H1 (cell line): ENCODE measurements at regions not wholly inside any gene's neighbourhood (a gene's known extent, or its start where the extent isn't known, plus 50 kb on each side); places are given as distances from the start of the nearest gene placed in this dataset.

Experiments
- CTCF ChIA-PET: fragments of 300-600 bp; sonication (Branson Sonifier 250); formaldehyde crosslinking; loops from one replicate; lab custom pipeline; 2021; ENCODE audit not compliant: partially characterized antibody; lab: Charles Lee
- POLR2A ChIA-PET: fragments of 300-600 bp; sonication (Branson Sonifier 250); formaldehyde crosslinking; loops from one replicate; lab custom pipeline; 2021; ENCODE audit warnings: inconsistent platforms; ENCODE audit not compliant: partially characterized antibody; lab: Charles Lee
- DNase-seq, 2 experiments: peaks; one replicate each; pipeline versions ENCODE4 v3.0.0 to v3.0.0-alpha.2; 2010 to 2022; ENCODE audit warnings: low spot score in 2 of 2, low read depth in 1 of 2, mixed read lengths in 1 of 2
- FAIRE-seq: peaks from 2 replicates; lab custom pipeline; 2011; peaks lifted over from hg19 to GRCh38; lab: Jason Lieb, UNC
- H2AFZ ChIP-seq: 2 replicates; pipeline ENCODE4 v1.8.1; 2012; ENCODE audit warnings: low read length, inconsistent platforms
- H2AK5ac ChIP-seq: 2 replicates; pipeline ENCODE4 v1.6.1; 2013; ENCODE audit warnings: low read depth, low read length
- H2BK120ac ChIP-seq: replicated peaks from 2 replicates; pipeline ENCODE3; 2013; ENCODE audit warnings: low read depth, low read length, inconsistent platforms
- H2BK12ac ChIP-seq: 2 replicates; pipeline ENCODE4 v1.6.1; 2013; ENCODE audit warnings: low read depth, low read length
- H2BK15ac ChIP-seq: 2 replicates; pipeline ENCODE4 v1.6.1; 2013; ENCODE audit warnings: low read length
- H2BK20ac ChIP-seq: 2 replicates; pipeline ENCODE4 v1.6.1; 2013; ENCODE audit warnings: low read length
- H2BK5ac ChIP-seq: 2 replicates; pipeline ENCODE4 v1.6.1; 2013; ENCODE audit warnings: low read depth, low read length
- H3K14ac ChIP-seq: 2 replicates; pipeline ENCODE4 v1.6.1; 2013; ENCODE audit warnings: inconsistent platforms; ENCODE audit not compliant: insufficient read length
- H3K18ac ChIP-seq: 2 replicates; pipeline ENCODE4 v1.6.1; 2013; ENCODE audit warnings: low read length; ENCODE audit errors: extremely low read depth
- H3K23ac ChIP-seq: 2 replicates; pipeline ENCODE4 v1.6.1; 2013; ENCODE audit warnings: inconsistent platforms; ENCODE audit not compliant: insufficient read length
- H3K23me2 ChIP-seq: 2 replicates; pipeline ENCODE4 v1.6.1; 2013; ENCODE audit warnings: low read depth, low read length
- H3K27ac ChIP-seq: 2 replicates; pipeline ENCODE4 v1.6.1; 2011; ENCODE audit warnings: low read depth, low read length, inconsistent platforms
- H3K27me3 ChIP-seq, 4 experiments: replicated peaks in 1 of 4; 1 replicate in 1 of 4; 2 replicates in 3 of 4; pipeline versions ENCODE4 v1.6.1 to v1.8.1; 2011 to 2013; ENCODE audit warnings: low read length in 3 of 4, mild to moderate bottlenecking in 3 of 4, inconsistent platforms in 2 of 4, mixed read lengths in 2 of 4, moderate library complexity in 1 of 4; ENCODE audit not compliant: control insufficient read depth in 3 of 4, insufficient read depth in 3 of 4; ENCODE audit errors: extremely low read depth in 1 of 4
- H3K36me3 ChIP-seq, 4 experiments: 2 replicates each; pipeline versions ENCODE4 v1.6.1 to v1.8.1; 2011 to 2013; ENCODE audit warnings: mild to moderate bottlenecking in 4 of 4, low read length in 3 of 4, moderate library complexity in 2 of 4, control low read depth in 1 of 4, inconsistent platforms in 1 of 4; ENCODE audit not compliant: insufficient read depth in 4 of 4, control insufficient read depth in 2 of 4
- H3K4ac ChIP-seq: replicated peaks from 2 replicates; pipeline ENCODE3; 2013; ENCODE audit warnings: low read length, low read depth, mixed read lengths, inconsistent platforms; ENCODE audit not compliant: insufficient read length
- H3K4me1 ChIP-seq, 4 experiments: replicated peaks in 1 of 4; 1 replicate in 1 of 4; 2 replicates in 3 of 4; pipeline versions ENCODE4 v1.6.1 to v1.8.1; 2011 to 2013; ENCODE audit warnings: low read length in 3 of 4, inconsistent platforms in 2 of 4, mixed read lengths in 1 of 4; ENCODE audit not compliant: insufficient read depth in 4 of 4, control insufficient read depth in 3 of 4
- H3K4me2 ChIP-seq, 2 experiments: 2 replicates each; pipeline versions ENCODE4 v1.6.1 to v1.8.1; 2011 to 2013; ENCODE audit warnings: low read depth in 2 of 2, low read length in 2 of 2, control low read depth in 1 of 2, inconsistent platforms in 1 of 2, mild to moderate bottlenecking in 1 of 2; ENCODE audit not compliant: insufficient read depth in 1 of 2
- H3K4me3 ChIP-seq, 4 experiments: fragments of 200-600, 300-600 bp in 1 of 4; sonication (generic), shearing (Covaris generic), sonication (Bioruptor Twin) in 1 of 4; 2 replicates each; pipeline versions ENCODE4 v1.5.1 to v1.8.1; 2011 to 2016; ENCODE audit warnings: low read length in 4 of 4, low read depth in 3 of 4, control low read depth in 2 of 4, inconsistent platforms in 2 of 4, mild to moderate bottlenecking in 2 of 4, mixed read lengths in 1 of 4, moderate library complexity in 1 of 4; ENCODE audit not compliant: insufficient read depth in 2 of 4; ENCODE audit errors: extremely low read depth in 1 of 4
- H3K56ac ChIP-seq: replicated peaks from 2 replicates; pipeline ENCODE3; 2013; ENCODE audit warnings: low read depth, mild to moderate bottlenecking, mixed read lengths, low read length, inconsistent platforms; ENCODE audit not compliant: insufficient read length
- H3K79me1 ChIP-seq: 2 replicates; pipeline ENCODE4 v1.6.1; 2013; ENCODE audit warnings: low read depth, low read length, control low read depth
- H3K79me2 ChIP-seq, 2 experiments: 2 replicates each; pipeline versions ENCODE4 v1.6.1 to v1.8.1; 2012 to 2013; ENCODE audit warnings: low read length in 2 of 2, mild to moderate bottlenecking in 2 of 2, inconsistent platforms in 1 of 2; ENCODE audit not compliant: insufficient read depth in 2 of 2, control insufficient read depth in 1 of 2
- H3K9ac ChIP-seq, 4 experiments: replicated peaks in 1 of 4; 1 replicate in 1 of 4; 2 replicates in 3 of 4; pipeline versions ENCODE4 v1.6.1 to v1.8.1; 2011 to 2013; ENCODE audit warnings: low read depth in 3 of 4, low read length in 3 of 4, control low read depth in 2 of 4, mild to moderate bottlenecking in 2 of 4, moderate library complexity in 2 of 4, inconsistent platforms in 1 of 4; ENCODE audit errors: extremely low read depth in 1 of 4
- H3K9me3 ChIP-seq, 2 experiments: 2 replicates each; pipeline versions ENCODE4 v1.6.1 to v1.8.1; 2012 to 2013; ENCODE audit warnings: mild to moderate bottlenecking in 2 of 2, moderate library complexity in 2 of 2, control low read depth in 1 of 2, inconsistent platforms in 1 of 2, low read depth in 1 of 2, low read length in 1 of 2, mixed read lengths in 1 of 2; ENCODE audit not compliant: insufficient read depth in 2 of 2
- H4K20me1 ChIP-seq, 2 experiments: replicated peaks in 1 of 2; 2 replicates each; pipeline versions ENCODE3 to v1.8.1; 2011 to 2013; ENCODE audit warnings: inconsistent platforms in 2 of 2, low read length in 2 of 2, mild to moderate bottlenecking in 1 of 2; ENCODE audit not compliant: insufficient read depth in 2 of 2, control insufficient read depth in 1 of 2
- H4K5ac ChIP-seq: 2 replicates; pipeline ENCODE4 v1.6.1; 2013; ENCODE audit warnings: low read length, low read depth, mixed read lengths, inconsistent platforms; ENCODE audit not compliant: insufficient read length
- H4K8ac ChIP-seq: 2 replicates; pipeline ENCODE4 v1.8.0; 2013; ENCODE audit warnings: mild to moderate bottlenecking, moderate library complexity, low read length, inconsistent platforms; ENCODE audit not compliant: insufficient read depth; ENCODE audit errors: extremely low read depth
- H4K91ac ChIP-seq: replicated peaks from 2 replicates; pipeline ENCODE3; 2013; ENCODE audit warnings: low read length, mixed read lengths, inconsistent platforms; ENCODE audit not compliant: insufficient read length
- CREB1 ChIP-seq: IDR thresholded peaks from 2 replicates; pipeline ENCODE4 v1.6.1; 2012; ENCODE audit warnings: inconsistent platforms
- HDAC6 ChIP-seq: IDR thresholded peaks from one replicate; pipeline ENCODE4 v1.7.1; 2012; ENCODE audit warnings: low read depth, mild to moderate bottlenecking, inconsistent platforms, low read length, moderate library complexity
- KDM5A ChIP-seq: fragments of 200-600 bp; IDR thresholded peaks from 2 replicates; pipeline ENCODE4 v1.7.1; 2012; ENCODE audit warnings: mild to moderate bottlenecking, low read length, inconsistent platforms, mixed read lengths
- NRF1 ChIP-seq: IDR thresholded peaks from 2 replicates; pipeline ENCODE4 v1.6.1; 2011; ENCODE audit warnings: mild to moderate bottlenecking, low read depth, low read length, improper control_type of control experiment
- POLR2AphosphoS5 ChIP-seq: IDR thresholded peaks from 2 replicates; pipeline ENCODE4 v1.6.1; 2011; ENCODE audit warnings: low read depth, low read length
- SP4 ChIP-seq: IDR thresholded peaks from 2 replicates; pipeline ENCODE4 v1.6.1; 2012; ENCODE audit warnings: low read length, inconsistent platforms
- TBP ChIP-seq: IDR thresholded peaks from 2 replicates; pipeline ENCODE4 v1.6.1; 2011; ENCODE audit warnings: low read depth, low read length, improper control_type of control experiment
- WGBS, 2 experiments: shearing (Covaris generic) in 1 of 2; methylation state at CpG; one replicate each; pipeline versions ENCODE4 v1.1.6 to v1.1.7; 2013 to 2015; ENCODE audit warnings: low lambda C conversion rate in 2 of 2, mixed read lengths in 2 of 2, inconsistent platforms in 1 of 2, low coverage in 1 of 2, missing lambda C conversion rate in 1 of 2; ENCODE audit not compliant: insufficient replicate concordance in 2 of 2, insufficient coverage in 1 of 2, insufficient read length in 1 of 2; ENCODE audit errors: extremely low coverage in 1 of 2, missing lambda C conversion rate in 1 of 2; 5-methylcytosine and 5-hydroxymethylcytosine counted together

DNA sequence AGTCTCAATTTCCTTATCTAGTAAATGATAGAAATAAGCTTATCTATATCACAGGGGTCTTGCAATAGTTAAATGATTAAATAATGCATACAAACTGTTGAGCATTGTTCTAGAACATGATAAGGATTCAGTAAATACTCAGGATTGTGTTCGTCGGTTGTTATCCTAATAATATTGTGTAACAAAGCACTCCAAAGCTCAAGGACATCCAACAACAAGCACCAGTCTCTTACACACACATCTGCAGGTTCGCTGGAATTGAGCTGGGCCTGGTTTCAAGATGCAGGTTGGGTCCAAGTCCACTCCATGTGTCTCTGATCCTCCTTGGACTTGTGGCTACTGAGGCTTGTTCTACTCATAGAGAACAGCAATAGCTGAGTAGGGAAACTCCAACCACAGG lies 74.1 kb upstream of the MC3R start:
- no peak overlapping the region for H2BK12ac ChIP-seq
- H4K91ac ChIP-seq, result no peak overlapping the region
- no peak overlapping the region for H2BK120ac ChIP-seq
- no peak overlapping the region for H2AFZ ChIP-seq
- H3K36me3 ChIP-seq, result no peaks in the 10 kb centered on the region
- no peak overlapping the region for H3K56ac ChIP-seq
- ChIA-PET CTCF (interaction anchor here (1.0 kb wide), 2 partner anchors 10 to 12 kb away, joined by 4 to 5 read pairs; no protein-coding TSS in a partner anchor), POLR2A (no interaction called here)
- 79% methylated on average over 3 of the region's 3 CpGs; no CpG with 5 or more reads in 1 of the 2 experiments for WGBS, 2 experiments
- FAIRE-seq, result no peak
- no peak overlapping the region for H3K4me3 ChIP-seq
- no peak overlapping the region for H3K18ac ChIP-seq
- H3K79me2 ChIP-seq, result no peaks in the 10 kb centered on the region
- no peak overlapping the region for H4K8ac ChIP-seq
- H4K20me1 ChIP-seq, result no peaks in the 10 kb centered on the region
- no peak overlapping the region for H3K14ac ChIP-seq
- no peak for DNase-seq
- H2BK20ac ChIP-seq, result no peak overlapping the region
- H4K5ac ChIP-seq, result no peak overlapping the region
- H3K9me3 ChIP-seq, result peaks cover 46 to 76% of the 10 kb centered on the region in 2 experiments
- H3K27ac ChIP-seq, result no peak overlapping the region
- H2BK5ac ChIP-seq, result no peak overlapping the region
- H2BK15ac ChIP-seq, result no peak overlapping the region
- no peak overlapping the region for H3K4me2 ChIP-seq
- no peak overlapping the region for H3K23ac ChIP-seq
- no peak overlapping the region for H3K9ac ChIP-seq
- no peaks in the 10 kb centered on the region for H3K27me3 ChIP-seq
- H3K4ac ChIP-seq, result no peak overlapping the region
- no peak overlapping the region for H2AK5ac ChIP-seq
- no peaks in the 10 kb centered on the region for H3K4me1 ChIP-seq
- no peaks in the 10 kb centered on the region for H3K23me2 ChIP-seq
- no peaks in the 10 kb centered on the region for H3K79me1 ChIP-seq
- TF ChIP-seq TBP (no peak), POLR2AphosphoS5 (no peak), HDAC6 (no peak), KDM5A (no peak), CREB1 (no peak), SP4 (no peak), NRF1 (no peak)
